Stimulated activated naive B cell treated with anti-CD40 and anti-IgM and Interleukin-4, amounts not matched to agents 10 μg/mL and 1 μg/mL and 100 μg/mL, for 72 hours (primary cell): ENCODE measurements at regions not wholly inside any gene's neighbourhood (a gene's known extent, or its start where the extent isn't known, plus 50 kb on each side); places are given as distances from the start of the nearest gene placed in this dataset.
A peak's percentile ranks its signal among the peaks of the same experiment; 100 is the strongest.
"Not testable (repeated sequence)": the region's sequence is repeated elsewhere in the genome, so short reads cannot be mapped to it uniquely, and the experiment has no call there.

Source experiments
- ATAC-seq, 2 donors: fragments of 150-1000 bp; cut with Tn5 transposase; replicated peaks; 2 replicates each; pipeline ENCODE4 v1.10.0; 2021; ENCODE audit warnings: moderate library complexity in 1 of 2
- DNase-seq: peaks from one replicate; pipeline ENCODE4 v3.0.0; 2021
- H3K27ac Mint-ChIP-seq: one replicate; pipeline ENCODE4 v1.8.0; 2022; ENCODE audit warnings: mild to moderate bottlenecking, mixed read lengths
- H3K27me3 Mint-ChIP-seq, 2 donors: one replicate each; pipeline ENCODE4 v1.8.0; 2022; ENCODE audit warnings: mixed read lengths in 2 of 2
- H3K36me3 Mint-ChIP-seq, 2 donors: one replicate each; pipeline ENCODE4 v1.8.0; 2022; ENCODE audit warnings: mixed read lengths in 2 of 2, mild to moderate bottlenecking in 1 of 2
- H3K4me1 Mint-ChIP-seq, 2 donors: one replicate each; pipeline ENCODE4 v1.8.0; 2022; ENCODE audit warnings: mixed read lengths in 2 of 2, mild to moderate bottlenecking in 1 of 2
- H3K4me3 Mint-ChIP-seq, 2 donors: one replicate each; pipeline ENCODE4 v1.8.0; 2022; ENCODE audit warnings: mild to moderate bottlenecking in 2 of 2, mixed read lengths in 2 of 2, moderate library complexity in 1 of 2
- H3K9me3 Mint-ChIP-seq, 2 donors: one replicate each; pipeline ENCODE4 v1.8.0; 2022; ENCODE audit warnings: mixed read lengths in 2 of 2, mild to moderate bottlenecking in 1 of 2

DNA sequence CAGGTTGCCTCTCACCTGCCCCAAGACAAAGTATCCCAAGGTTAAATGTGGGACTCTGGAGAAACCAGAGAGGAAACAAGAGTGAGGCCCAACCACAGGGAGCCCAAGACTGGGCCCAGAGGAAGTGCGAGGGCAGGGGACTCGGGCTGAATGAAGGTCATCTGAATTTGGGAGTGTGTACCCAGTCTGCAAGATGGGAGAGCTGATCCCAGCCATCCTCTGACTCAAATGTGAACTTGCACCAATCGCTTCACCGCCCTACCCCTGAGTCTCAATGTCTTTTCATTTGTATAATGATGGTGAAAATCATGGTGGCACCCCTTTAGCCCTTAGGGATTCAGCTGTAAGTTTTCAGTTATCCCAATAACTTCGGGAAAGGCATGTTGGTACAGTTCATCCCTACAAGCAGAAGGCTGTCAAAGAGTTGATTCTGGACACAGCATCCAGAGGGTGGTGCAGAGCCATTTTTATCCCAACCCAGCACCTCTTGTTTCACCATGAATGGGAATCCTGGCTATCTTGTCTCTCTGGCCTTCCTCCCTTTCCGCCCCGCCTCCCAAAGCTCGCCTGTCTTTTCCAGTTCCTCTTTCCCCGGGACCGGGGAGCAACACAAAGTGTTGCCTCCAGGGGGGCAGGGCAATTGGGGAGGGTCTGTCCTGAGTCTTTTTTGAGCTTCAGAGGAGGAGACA lies 123.4 kb downstream of the NUFIP1 start:
- Mint-ChIP-seq H3K9me3 (peaks cover 4% of the 10 kb centered on the region in 2 donors), H3K27ac (no peak overlapping the region), H3K36me3 (no peaks in the 10 kb centered on the region), H3K4me1 (peaks cover 0 to 1% of the 10 kb centered on the region in 2 donors), H3K4me3 (no peak overlapping the region), H3K27me3 (peaks cover 10 to 16% of the 10 kb centered on the region in 2 donors)
- DNase-seq, result no peak
- no peak for ATAC-seq

DNA sequence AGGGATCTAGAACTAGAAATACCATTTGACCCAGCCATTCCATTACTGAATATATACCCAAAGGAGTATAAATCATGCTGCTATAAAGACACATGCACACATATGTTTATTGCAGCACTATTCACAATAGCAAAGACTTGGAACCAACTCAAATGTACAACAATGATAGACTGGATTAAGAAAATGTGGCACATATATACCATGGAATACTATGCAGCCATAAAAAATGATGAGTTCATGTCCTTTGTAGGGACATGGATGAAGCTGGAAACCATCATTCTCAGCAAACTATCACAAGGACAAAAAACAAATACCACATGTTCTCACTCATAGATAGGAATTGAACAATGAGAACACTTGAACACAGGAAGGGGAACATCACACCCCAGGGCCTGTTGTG lies 125.6 kb downstream of the NUFIP1 start:
- H3K27ac Mint-ChIP-seq, H3K4me3 Mint-ChIP-seq, H3K36me3 Mint-ChIP-seq, H3K9me3 Mint-ChIP-seq, H3K4me1 Mint-ChIP-seq, DNase-seq, ATAC-seq: not testable (repeated sequence)
- H3K27me3 Mint-ChIP-seq, result peaks cover 0 to 16% of the 10 kb centered on the region in 2 donors

DNA sequence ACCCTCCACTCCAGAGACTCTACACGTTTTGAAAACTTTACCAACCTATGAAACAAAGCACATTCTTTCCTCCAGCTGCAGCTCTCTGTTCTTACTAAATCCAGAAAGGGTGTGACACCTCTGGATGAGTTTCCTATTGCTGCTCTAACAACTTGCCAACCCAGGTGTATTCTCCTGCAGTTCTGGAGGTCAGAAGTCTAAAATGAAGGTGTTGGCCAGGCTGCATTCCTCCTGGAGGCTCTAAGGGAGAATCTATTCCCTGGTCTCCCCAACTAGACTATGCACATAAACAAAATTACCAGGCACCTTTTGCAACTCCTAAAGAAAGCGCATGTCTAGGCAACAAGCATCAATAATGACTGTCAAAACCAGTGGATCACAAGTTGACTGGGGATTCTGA lies 128.8 kb downstream of the NUFIP1 start:
- DNase-seq, result no peak
- ATAC-seq, result no peak
- H3K27ac Mint-ChIP-seq, result no peak overlapping the region
- no peak overlapping the region for H3K4me3 Mint-ChIP-seq
- no peaks in the 10 kb centered on the region for H3K36me3 Mint-ChIP-seq
- H3K9me3 Mint-ChIP-seq, result no peaks in the 10 kb centered on the region
- peaks cover 12 to 21% of the 10 kb centered on the region in 2 donors for H3K27me3 Mint-ChIP-seq
- peaks cover 0 to 6% of the 10 kb centered on the region in 2 donors for H3K4me1 Mint-ChIP-seq

DNA sequence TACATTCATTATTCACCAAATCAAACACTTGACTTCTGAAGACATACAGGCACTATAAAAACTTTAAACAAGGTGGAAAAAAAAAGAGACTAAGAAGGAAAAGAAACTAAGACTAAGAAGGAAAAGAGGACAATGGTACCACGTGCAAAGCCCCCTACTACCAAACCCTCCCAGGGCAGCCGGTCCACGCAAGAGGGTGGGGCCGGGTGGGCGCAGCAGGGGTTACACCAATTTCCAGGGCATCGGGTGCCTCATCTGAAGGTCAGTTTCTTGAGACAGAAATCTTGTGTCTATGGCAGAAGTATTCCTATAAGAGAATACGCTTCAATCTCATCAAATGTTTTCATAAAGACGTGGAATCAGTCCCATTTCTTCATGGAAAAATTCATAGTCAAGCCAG lies 131.5 kb downstream of the NUFIP1 start:
- Mint-ChIP-seq H3K27me3 (peaks cover 20 to 29% of the 10 kb centered on the region in 2 donors), H3K4me3 (no peak overlapping the region), H3K4me1 (peaks cover 0 to 6% of the 10 kb centered on the region in 2 donors), H3K36me3 (no peaks in the 10 kb centered on the region), H3K27ac (no peak overlapping the region), H3K9me3 (no peaks in the 10 kb centered on the region)
- no peak for DNase-seq
- no peak for ATAC-seq

DNA sequence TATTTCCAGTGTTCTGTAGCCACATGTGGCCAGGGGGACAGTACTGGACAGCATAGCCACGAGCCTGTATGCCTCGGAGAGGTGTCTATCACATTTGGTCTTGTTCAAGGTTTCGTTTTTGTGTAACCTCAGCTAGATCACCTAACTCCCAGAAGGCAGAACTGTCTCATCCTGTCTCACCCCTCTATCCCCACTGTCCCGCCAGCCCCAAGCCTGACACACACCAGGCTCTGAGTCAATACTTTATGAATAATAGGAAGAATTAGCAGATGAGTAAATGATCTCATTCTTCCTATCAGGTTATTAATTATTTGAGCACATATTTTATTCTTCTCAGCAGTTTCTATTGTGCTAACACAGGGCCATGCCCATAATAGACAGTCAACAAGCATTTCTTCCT lies 132.2 kb downstream of the NUFIP1 start:
- ATAC-seq, result no peak
- no peak overlapping the region for H3K4me3 Mint-ChIP-seq
- H3K27me3 Mint-ChIP-seq, result peaks cover 20 to 29% of the 10 kb centered on the region in 2 donors

DNA sequence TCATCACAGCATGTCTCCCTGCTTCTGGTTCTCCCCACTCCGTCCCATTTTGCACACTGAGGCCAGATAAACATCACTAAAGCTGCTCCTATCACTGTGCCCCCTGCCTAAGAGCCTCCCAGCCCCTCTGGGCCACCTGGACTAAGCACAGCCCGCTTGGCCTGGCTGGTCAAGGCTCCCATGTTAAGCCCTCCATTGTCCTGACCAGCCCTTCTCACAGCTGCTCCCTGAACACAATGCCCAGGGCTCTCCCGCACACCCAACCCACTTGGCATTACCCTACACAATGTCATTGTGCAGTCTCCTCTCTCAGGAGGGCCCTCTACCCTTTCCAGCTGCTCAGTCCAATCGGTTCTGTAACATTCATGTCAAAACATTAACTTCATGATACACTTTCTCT lies 133.4 kb downstream of the NUFIP1 start:
- Mint-ChIP-seq H3K4me3 (no peak overlapping the region), H3K9me3 (no peaks in the 10 kb centered on the region), H3K27ac (no peak overlapping the region), H3K27me3 (peaks cover 20 to 29% of the 10 kb centered on the region in 2 donors), H3K36me3 (no peaks in the 10 kb centered on the region), H3K4me1 (peaks cover 0 to 6% of the 10 kb centered on the region in 2 donors)
- ATAC-seq (no peak), DNase-seq (no peak)

More for the DNA sequence above, 132.2 kb downstream of the NUFIP1 start:
- peaks cover 0 to 6% of the 10 kb centered on the region in 2 donors for H3K4me1 Mint-ChIP-seq
- H3K9me3 Mint-ChIP-seq, result no peaks in the 10 kb centered on the region
- no peak overlapping the region for H3K27ac Mint-ChIP-seq
- H3K36me3 Mint-ChIP-seq, result no peaks in the 10 kb centered on the region
- no peak for DNase-seq

DNA sequence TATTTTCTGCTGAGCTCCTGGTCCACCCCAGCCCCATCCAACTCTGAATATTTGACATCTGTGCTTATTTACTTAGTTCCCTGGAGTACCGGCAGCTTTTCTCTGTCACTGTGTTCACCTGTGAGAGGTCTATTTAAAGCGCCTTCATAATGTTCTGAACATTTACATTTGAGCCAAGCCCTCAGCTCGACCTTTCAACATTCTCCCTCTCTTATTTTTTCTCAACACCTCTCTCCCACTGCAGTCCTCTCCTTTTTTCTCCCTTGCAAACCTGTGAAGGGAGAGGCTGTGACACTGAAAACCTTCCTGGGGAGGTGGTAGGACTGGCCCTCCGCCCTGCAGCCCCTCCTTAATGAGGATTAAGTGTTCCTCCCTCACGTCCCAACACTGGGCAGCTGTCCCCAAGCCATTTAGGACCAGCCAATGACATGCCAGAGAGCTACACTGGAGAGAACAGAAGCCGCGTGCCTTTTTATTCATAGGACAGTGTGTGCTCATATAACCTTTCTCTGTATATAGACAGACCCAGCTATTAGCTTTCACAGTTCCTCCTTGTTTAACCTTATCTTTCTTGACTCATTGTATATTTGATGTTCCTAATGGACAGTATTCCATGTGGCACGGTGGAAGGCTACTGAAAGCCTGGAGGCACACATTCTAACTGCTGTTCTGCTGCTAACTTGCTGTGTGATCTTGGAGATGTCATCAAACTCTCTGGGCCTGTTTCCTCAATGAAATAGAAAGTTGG lies 134.8 kb downstream of the NUFIP1 start:
- Mint-ChIP-seq H3K27ac (no peak overlapping the region), H3K9me3 (no peaks in the 10 kb centered on the region), H3K27me3 (peaks cover 20 to 28% of the 10 kb centered on the region in 2 donors), H3K4me3 (no peak overlapping the region), H3K4me1 (peaks cover 0 to 6% of the 10 kb centered on the region in 2 donors), H3K36me3 (no peaks in the 10 kb centered on the region)
- DNase-seq (no peak), ATAC-seq (no peak)

DNA sequence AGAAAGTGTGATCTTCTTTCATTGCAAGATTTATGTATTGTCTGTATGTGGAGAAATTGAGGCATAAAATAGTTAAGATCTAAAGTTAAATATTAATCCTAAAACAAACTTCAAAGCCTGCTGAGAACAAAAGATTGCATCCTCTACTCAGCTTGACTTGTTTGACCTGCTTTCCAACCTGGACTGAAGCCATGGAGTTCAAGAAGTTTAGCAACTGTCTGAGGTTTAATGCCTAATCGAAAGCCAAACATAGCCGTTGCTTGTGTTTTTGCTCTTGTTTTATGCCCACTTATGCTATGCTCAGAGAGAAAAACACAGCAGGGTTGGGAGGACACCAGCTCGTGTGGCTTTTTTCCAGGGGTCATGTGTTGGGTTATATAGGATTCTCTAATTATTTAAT lies 135.6 kb downstream of the NUFIP1 start:
- DNase-seq, result no peak
- ATAC-seq, result no peak
- H3K4me3 Mint-ChIP-seq, result no peak overlapping the region
- peaks cover 0 to 6% of the 10 kb centered on the region in 2 donors for H3K4me1 Mint-ChIP-seq
- no peaks in the 10 kb centered on the region for H3K9me3 Mint-ChIP-seq
- no peak overlapping the region for H3K27ac Mint-ChIP-seq
- H3K36me3 Mint-ChIP-seq, result no peaks in the 10 kb centered on the region
- H3K27me3 Mint-ChIP-seq, result peaks cover 20 to 23% of the 10 kb centered on the region in 2 donors

DNA sequence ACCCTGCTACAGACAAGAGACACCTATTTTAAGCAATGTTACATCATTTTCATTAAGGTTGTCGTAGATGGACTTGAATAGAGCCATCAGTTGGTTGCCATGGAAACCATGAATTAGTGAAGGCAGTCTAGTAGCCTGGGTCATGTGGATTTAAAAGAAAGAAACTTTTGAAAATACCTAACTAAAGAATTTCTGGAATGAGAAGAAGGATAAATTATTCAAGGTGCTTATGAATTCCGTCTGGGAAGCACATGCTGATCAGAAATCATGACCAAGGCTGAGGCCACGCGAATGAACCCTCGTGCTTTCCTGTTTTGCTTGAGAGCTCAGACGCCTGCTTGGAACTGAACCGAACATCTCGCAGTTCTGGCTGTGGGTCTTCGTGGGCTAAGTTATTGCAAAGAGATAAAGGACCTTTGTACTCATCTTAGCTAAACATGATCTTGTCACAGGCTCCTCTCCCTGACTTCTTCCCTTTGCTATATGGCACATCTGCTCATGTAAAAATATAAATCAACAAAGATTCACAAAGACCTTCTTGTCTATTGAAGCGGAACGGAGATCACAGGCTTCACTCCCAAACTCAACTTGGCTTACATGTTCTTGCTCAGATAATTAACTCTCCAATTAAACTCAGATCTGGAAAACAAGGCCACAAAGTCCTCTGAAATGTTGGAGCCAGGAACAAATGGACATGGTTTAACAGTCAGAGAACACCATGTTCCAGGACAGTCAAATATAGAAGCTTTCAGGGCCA lies 140.2 kb downstream of the NUFIP1 start:
- H3K9me3 Mint-ChIP-seq, result no peaks in the 10 kb centered on the region
- DNase-seq (no peak), ATAC-seq (no peak)
- no peak overlapping the region for H3K4me3 Mint-ChIP-seq
- no peaks in the 10 kb centered on the region for H3K4me1 Mint-ChIP-seq
- H3K27ac Mint-ChIP-seq, result no peak overlapping the region
- H3K27me3 Mint-ChIP-seq, result peaks cover 4 to 10% of the 10 kb centered on the region in 2 donors
- no peaks in the 10 kb centered on the region for H3K36me3 Mint-ChIP-seq

DNA sequence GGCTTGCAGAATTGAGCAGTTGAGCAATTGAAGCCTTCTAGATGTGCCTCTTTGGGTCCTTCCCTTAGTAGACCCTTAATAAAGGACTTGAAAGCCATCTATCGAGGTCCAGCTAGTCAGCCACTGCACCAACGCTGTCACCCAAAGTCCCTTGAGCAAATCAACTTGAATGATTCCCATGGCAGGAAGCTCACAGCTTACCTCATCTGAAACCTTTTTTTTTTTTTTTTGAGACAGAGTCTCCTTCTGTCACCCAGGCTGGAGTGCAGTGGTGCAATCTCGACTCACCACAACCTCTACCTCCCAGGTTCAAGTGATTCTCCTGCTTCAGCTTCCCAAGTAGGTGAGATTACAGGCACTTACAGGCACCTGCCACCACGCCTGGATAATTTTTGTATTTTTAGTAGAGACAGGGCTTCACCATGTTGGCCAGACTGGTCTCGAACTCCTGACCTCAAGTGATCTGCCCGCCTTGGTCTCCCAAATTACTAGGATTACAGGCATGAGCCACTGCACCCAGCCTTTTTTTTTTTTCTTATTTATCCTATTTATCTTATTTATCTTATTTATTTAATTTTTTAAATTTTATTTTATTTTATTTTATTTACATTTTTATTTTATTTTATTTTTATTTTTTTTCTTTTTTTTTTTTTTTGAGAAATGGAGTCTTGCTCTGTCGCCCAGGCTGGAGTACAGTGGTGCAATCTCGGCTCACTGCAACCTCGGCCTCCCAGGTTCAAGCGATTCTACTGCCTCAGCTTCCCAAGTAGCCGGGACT lies 143.8 kb downstream of the NUFIP1 start:
- not testable (repeated sequence) for H3K9me3 Mint-ChIP-seq, H3K4me3 Mint-ChIP-seq, H3K36me3 Mint-ChIP-seq, ATAC-seq, H3K4me1 Mint-ChIP-seq, H3K27me3 Mint-ChIP-seq, H3K27ac Mint-ChIP-seq, DNase-seq

DNA sequence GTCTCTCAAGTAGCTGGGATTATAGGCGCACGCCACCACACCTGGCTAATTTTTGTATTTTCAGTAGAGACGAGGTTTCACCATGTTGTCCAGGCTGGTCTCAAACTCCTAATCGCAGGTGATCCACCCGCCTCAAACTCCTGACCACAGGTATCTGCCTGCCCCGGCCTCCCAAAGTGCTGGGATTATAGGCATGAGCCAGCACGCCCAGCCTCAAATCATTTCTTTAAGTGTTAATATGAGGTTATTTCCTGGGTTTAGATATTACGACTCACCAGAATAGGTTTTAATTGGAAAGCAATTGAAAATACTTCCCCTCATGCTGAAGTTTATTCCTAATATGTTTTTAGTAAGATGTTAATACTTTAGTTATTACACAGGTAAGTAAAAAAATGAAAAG lies 144.5 kb downstream of the NUFIP1 start:
- ATAC-seq, result no peak
- H3K36me3 Mint-ChIP-seq, result no peaks in the 10 kb centered on the region
- no peak overlapping the region for H3K4me3 Mint-ChIP-seq
- peaks cover 0 to 5% of the 10 kb centered on the region in 2 donors for H3K4me1 Mint-ChIP-seq
- no peak for DNase-seq
- peaks cover 9 to 10% of the 10 kb centered on the region in 2 donors for H3K27me3 Mint-ChIP-seq
- no peaks in the 10 kb centered on the region for H3K9me3 Mint-ChIP-seq
- no peak overlapping the region for H3K27ac Mint-ChIP-seq

DNA sequence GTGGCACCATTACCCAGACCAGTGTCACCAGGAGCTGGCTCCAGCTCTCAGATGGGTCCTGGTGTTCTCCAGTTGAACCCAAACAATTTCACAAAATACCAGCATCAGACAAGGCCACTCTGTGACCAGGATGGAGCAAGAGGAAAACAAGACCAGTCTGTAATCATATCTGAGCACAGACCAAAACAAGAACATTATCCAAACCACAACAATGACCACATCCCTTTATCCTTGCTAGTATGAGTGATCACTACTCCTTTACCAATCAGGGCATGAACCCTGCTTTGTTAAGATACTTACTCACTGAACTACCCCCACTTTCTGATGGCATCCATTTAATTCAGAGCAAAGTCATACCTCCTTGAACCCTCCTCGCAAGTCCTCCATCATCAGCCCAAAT lies 145.9 kb downstream of the NUFIP1 start:
- H3K27ac Mint-ChIP-seq, result no peak overlapping the region
- H3K27me3 Mint-ChIP-seq, result peaks cover 9 to 10% of the 10 kb centered on the region in 2 donors
- ATAC-seq, result peak; percentile 78 to 90
- no peaks in the 10 kb centered on the region for H3K9me3 Mint-ChIP-seq
- no peak for DNase-seq
- no peaks in the 10 kb centered on the region for H3K36me3 Mint-ChIP-seq
- H3K4me3 Mint-ChIP-seq, result no peak overlapping the region
- H3K4me1 Mint-ChIP-seq, result peaks cover 0 to 5% of the 10 kb centered on the region in 2 donors

DNA sequence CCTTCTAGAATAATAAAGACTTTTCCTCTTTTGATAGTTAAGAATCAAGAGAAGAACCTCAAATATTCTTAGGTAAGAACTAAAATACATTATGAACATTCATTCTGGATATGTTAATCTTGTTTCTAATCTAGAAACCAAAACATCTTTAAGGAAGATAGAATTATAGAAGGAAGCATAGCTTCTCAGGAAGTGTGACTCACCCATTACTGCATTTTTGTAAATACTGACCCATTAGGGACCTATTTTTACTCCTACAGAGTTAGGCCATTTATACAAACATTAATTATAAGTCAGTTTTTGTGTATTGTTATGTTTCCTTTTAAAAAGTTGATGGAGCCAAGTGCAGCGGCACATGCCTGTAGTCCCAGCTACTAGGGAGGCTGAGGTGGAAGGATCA lies 147.1 kb downstream of the NUFIP1 start:
- Mint-ChIP-seq H3K4me3 (no peak overlapping the region), H3K27me3 (peaks cover 3 to 6% of the 10 kb centered on the region in 2 donors), H3K9me3 (no peaks in the 10 kb centered on the region), H3K27ac (no peak overlapping the region), H3K36me3 (no peaks in the 10 kb centered on the region), H3K4me1 (peaks cover 0 to 5% of the 10 kb centered on the region in 2 donors)
- DNase-seq, result no peak
- no peak for ATAC-seq

DNA sequence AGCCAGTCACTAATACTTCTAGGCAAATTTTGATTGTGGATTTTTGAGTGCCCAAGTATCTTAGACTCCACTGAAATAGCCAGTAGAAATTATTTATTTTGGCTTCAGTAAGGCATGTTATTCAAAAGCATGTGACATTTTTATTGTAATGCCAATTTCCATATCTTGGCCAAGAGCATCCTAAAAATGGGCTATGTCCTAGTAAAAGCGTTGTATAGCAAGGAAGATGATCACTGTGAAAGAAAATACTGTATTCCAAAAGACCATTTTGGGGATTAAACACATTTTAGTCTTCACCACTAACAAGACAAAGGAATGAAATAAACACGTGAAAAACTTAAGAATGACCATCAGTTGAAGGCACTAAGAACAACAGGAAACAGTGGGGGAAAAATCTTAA lies 149.1 kb downstream of the NUFIP1 start:
- peaks cover 0 to 5% of the 10 kb centered on the region in 2 donors for H3K4me1 Mint-ChIP-seq
- no peak overlapping the region for H3K4me3 Mint-ChIP-seq
- no peaks in the 10 kb centered on the region for H3K9me3 Mint-ChIP-seq
- H3K36me3 Mint-ChIP-seq, result no peaks in the 10 kb centered on the region
- peaks cover 0 to 15% of the 10 kb centered on the region in 2 donors for H3K27me3 Mint-ChIP-seq
- ATAC-seq (no peak), DNase-seq (no peak)
- no peak overlapping the region for H3K27ac Mint-ChIP-seq
